ENCODE measurements at regions not wholly inside any gene's neighbourhood (a gene's known extent, or its start where the extent isn't known, plus 50 kb on each side); places are given as distances from the start of the nearest gene placed in this dataset.

DNA sequence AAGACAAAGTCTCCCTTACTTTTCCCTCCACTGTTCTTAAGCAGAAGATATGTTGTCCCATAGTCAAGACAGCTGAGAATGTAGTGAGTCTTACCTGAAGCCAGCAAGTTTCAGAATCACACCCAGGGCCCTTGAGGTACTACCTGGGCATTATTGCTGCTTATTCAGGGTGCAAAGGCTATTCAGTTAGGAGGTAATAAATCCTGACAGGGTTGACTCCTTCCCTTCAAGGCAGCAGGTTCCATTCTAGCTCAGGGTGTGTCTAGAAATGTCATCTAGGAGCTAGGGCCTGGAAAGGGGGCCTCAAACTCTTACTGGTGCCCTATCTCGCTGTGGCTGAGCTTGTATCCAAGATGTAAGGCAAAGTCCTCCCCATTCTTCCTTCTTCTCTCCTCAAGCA lies 259.0 kb downstream of the FAT4 start:
- TF ChIP-seq EP300 (IDR thresholded peaks at IDR 0.05) (no peak), POLR2AphosphoS5 (IDR thresholded peaks at IDR 0.05) (no peak), POLR2A (IDR thresholded peaks at IDR 0.05) (no peak)
- TF ChIP-seq, protein P1, sequence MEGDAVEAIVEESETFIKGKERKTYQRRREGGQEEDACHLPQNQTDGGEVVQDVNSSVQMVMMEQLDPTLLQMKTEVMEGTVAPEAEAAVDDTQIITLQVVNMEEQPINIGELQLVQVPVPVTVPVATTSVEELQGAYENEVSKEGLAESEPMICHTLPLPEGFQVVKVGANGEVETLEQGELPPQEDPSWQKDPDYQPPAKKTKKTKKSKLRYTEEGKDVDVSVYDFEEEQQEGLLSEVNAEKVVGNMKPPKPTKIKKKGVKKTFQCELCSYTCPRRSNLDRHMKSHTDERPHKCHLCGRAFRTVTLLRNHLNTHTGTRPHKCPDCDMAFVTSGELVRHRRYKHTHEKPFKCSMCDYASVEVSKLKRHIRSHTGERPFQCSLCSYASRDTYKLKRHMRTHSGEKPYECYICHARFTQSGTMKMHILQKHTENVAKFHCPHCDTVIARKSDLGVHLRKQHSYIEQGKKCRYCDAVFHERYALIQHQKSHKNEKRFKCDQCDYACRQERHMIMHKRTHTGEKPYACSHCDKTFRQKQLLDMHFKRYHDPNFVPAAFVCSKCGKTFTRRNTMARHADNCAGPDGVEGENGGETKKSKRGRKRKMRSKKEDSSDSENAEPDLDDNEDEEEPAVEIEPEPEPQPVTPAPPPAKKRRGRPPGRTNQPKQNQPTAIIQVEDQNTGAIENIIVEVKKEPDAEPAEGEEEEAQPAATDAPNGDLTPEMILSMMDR (IDR thresholded peaks at IDR 0.05) = no peak

Data from suprapubic skin (tissue), 4 donors.